Activated CD4-positive, alpha-beta memory T cell treated with anti-CD3 and anti-CD28 coated beads, Interleukin-2, amount 10 ng/mL, durations not matched to agents 7 days and 5 days (primary cell): ENCODE measurements at regions not wholly inside any gene's neighbourhood (a gene's known extent, or its start where the extent isn't known, plus 50 kb on each side); places are given as distances from the start of the nearest gene placed in this dataset.

Experiments
- CTCF ChIA-PET: fragments of 350-600 bp; sonication (Branson Sonifier 250); formaldehyde crosslinking; loops from one replicate; lab custom pipeline; 2021; ENCODE audit warnings: antibody characterized with exemption, inconsistent platforms; lab: Charles Lee
- POLR2A ChIA-PET: fragments of 350-600 bp; sonication (Branson Sonifier 250); formaldehyde crosslinking; loops from one replicate; lab custom pipeline; 2021; ENCODE audit warnings: antibody characterized with exemption; lab: Charles Lee
- DNase-seq: peaks from one replicate; pipeline ENCODE4 v3.0.0-alpha.2; 2020
- H3K27ac Mint-ChIP-seq: one replicate; pipeline ENCODE4 v1.8.0; 2021; ENCODE audit warnings: mild to moderate bottlenecking, mixed read lengths
- H3K27me3 Mint-ChIP-seq: one replicate; pipeline ENCODE4 v1.8.0; 2021; ENCODE audit warnings: mixed read lengths
- H3K36me3 Mint-ChIP-seq: one replicate; pipeline ENCODE4 v1.8.0; 2021; ENCODE audit warnings: low read depth, mixed read lengths
- H3K4me1 Mint-ChIP-seq: one replicate; pipeline ENCODE4 v1.8.0; 2021; ENCODE audit warnings: mixed read lengths
- H3K4me3 Mint-ChIP-seq: one replicate; pipeline ENCODE4 v1.8.0; 2021; ENCODE audit warnings: mild to moderate bottlenecking, mixed read lengths
- H3K9me3 Mint-ChIP-seq: one replicate; pipeline ENCODE4 v1.8.0; 2021; ENCODE audit warnings: mixed read lengths

- Mint-ChIP-seq H3K4me3 (no peak overlapping the region), H3K27ac (no peak overlapping the region), H3K9me3 (peaks cover 11% of the 10 kb centered on the region), H3K27me3 (no peaks in the 10 kb centered on the region), H3K4me1 (no peaks in the 10 kb centered on the region), H3K36me3 (no peaks in the 10 kb centered on the region)
- CTCF ChIA-PET: no interaction called here
- POLR2A ChIA-PET: no interaction called here
- DNase-seq: no peak
Measured at GRCh38 chr20:60948224-60948623, 303.8 kb upstream of the CDH4 start.

GRCh38 chr20:60950561-60950960 lies 301.5 kb upstream of the CDH4 start:
- Mint-ChIP-seq H3K4me3 (no peak overlapping the region), H3K4me1 (no peaks in the 10 kb centered on the region), H3K9me3 (peaks cover 11% of the 10 kb centered on the region), H3K27me3 (no peaks in the 10 kb centered on the region), H3K36me3 (no peaks in the 10 kb centered on the region), H3K27ac (no peak overlapping the region)
- DNase-seq: no peak
- CTCF ChIA-PET: no interaction called here
- POLR2A ChIA-PET: no interaction called here

- CTCF ChIA-PET: no interaction called here
- Mint-ChIP-seq H3K9me3 (peaks cover 11% of the 10 kb centered on the region), H3K36me3 (no peaks in the 10 kb centered on the region), H3K4me1 (no peaks in the 10 kb centered on the region), H3K27ac (no peak overlapping the region), H3K4me3 (no peak overlapping the region), H3K27me3 (no peaks in the 10 kb centered on the region)
- POLR2A ChIA-PET: no interaction called here
- no peak for DNase-seq
Measured at GRCh38 chr20:60950974-60951373, 301.1 kb upstream of the CDH4 start.

- no peak for DNase-seq
- CTCF ChIA-PET: no interaction called here
Measured at GRCh38 chr20:60952861-60953260, 299.2 kb upstream of the CDH4 start.

GRCh38 chr20:60953321-60953720 lies 298.7 kb upstream of the CDH4 start:
- ChIA-PET POLR2A (no interaction called here), CTCF (no interaction called here)
- Mint-ChIP-seq H3K4me3 (no peak overlapping the region), H3K27me3 (no peaks in the 10 kb centered on the region), H3K36me3 (no peaks in the 10 kb centered on the region), H3K4me1 (no peaks in the 10 kb centered on the region), H3K27ac (no peak overlapping the region), H3K9me3 (peaks cover 7% of the 10 kb centered on the region)
- no peak for DNase-seq

More at GRCh38 chr20:60952861-60953260, 299.2 kb upstream of the CDH4 start:
- H3K4me3 Mint-ChIP-seq: no peak overlapping the region
- H3K27me3 Mint-ChIP-seq: no peaks in the 10 kb centered on the region
- H3K36me3 Mint-ChIP-seq: no peaks in the 10 kb centered on the region
- no peaks in the 10 kb centered on the region for H3K4me1 Mint-ChIP-seq
- H3K27ac Mint-ChIP-seq: no peak overlapping the region
- POLR2A ChIA-PET: no interaction called here
- peaks cover 7% of the 10 kb centered on the region for H3K9me3 Mint-ChIP-seq

GRCh38 chr20:60955706-60956105 lies 296.4 kb upstream of the CDH4 start:
- no peak for DNase-seq
- no peaks in the 10 kb centered on the region for H3K4me1 Mint-ChIP-seq
- H3K36me3 Mint-ChIP-seq: no peaks in the 10 kb centered on the region
- H3K4me3 Mint-ChIP-seq: no peak overlapping the region
- ChIA-PET CTCF (no interaction called here), POLR2A (no interaction called here)
- H3K9me3 Mint-ChIP-seq: no peaks in the 10 kb centered on the region
- H3K27ac Mint-ChIP-seq: no peak overlapping the region
- H3K27me3 Mint-ChIP-seq: no peaks in the 10 kb centered on the region

- ChIA-PET POLR2A (no interaction called here), CTCF (no interaction called here)
- no peak for DNase-seq
- H3K9me3 Mint-ChIP-seq: no peaks in the 10 kb centered on the region
- H3K4me3 Mint-ChIP-seq: no peak overlapping the region
- H3K4me1 Mint-ChIP-seq: no peaks in the 10 kb centered on the region
- no peak overlapping the region for H3K27ac Mint-ChIP-seq
- H3K27me3 Mint-ChIP-seq: no peaks in the 10 kb centered on the region
- H3K36me3 Mint-ChIP-seq: no peaks in the 10 kb centered on the region
Measured at GRCh38 chr20:60956194-60956593, 295.9 kb upstream of the CDH4 start.

GRCh38 chr20:60957621-60958020 lies 294.4 kb upstream of the CDH4 start:
- ChIA-PET CTCF (no interaction called here), POLR2A (no interaction called here)
- H3K36me3 Mint-ChIP-seq: no peaks in the 10 kb centered on the region

GRCh38 chr20:60959971-60960370 lies 292.1 kb upstream of the CDH4 start:
- H3K4me1 Mint-ChIP-seq: no peaks in the 10 kb centered on the region
- H3K36me3 Mint-ChIP-seq: no peaks in the 10 kb centered on the region
- H3K4me3 Mint-ChIP-seq: no peak overlapping the region
- no peak for DNase-seq
- H3K27ac Mint-ChIP-seq: no peak overlapping the region
- no peaks in the 10 kb centered on the region for H3K9me3 Mint-ChIP-seq
- CTCF ChIA-PET: no interaction called here
- no peaks in the 10 kb centered on the region for H3K27me3 Mint-ChIP-seq
- POLR2A ChIA-PET: no interaction called here

More at GRCh38 chr20:60957621-60958020, 294.4 kb upstream of the CDH4 start:
- Mint-ChIP-seq H3K9me3 (no peaks in the 10 kb centered on the region), H3K4me1 (no peaks in the 10 kb centered on the region), H3K27me3 (no peaks in the 10 kb centered on the region), H3K27ac (no peak overlapping the region), H3K4me3 (no peak overlapping the region)
- no peak for DNase-seq

- no peak for DNase-seq
- Mint-ChIP-seq H3K27ac (no peak overlapping the region), H3K9me3 (no peaks in the 10 kb centered on the region), H3K36me3 (no peaks in the 10 kb centered on the region), H3K27me3 (no peaks in the 10 kb centered on the region), H3K4me1 (no peaks in the 10 kb centered on the region), H3K4me3 (no peak overlapping the region)
- POLR2A ChIA-PET: no interaction called here
- CTCF ChIA-PET: no interaction called here
Measured at GRCh38 chr20:60960500-60960899, 291.6 kb upstream of the CDH4 start.

GRCh38 chr20:60961551-60961950 lies 290.5 kb upstream of the CDH4 start:
- peaks cover 2% of the 10 kb centered on the region for H3K9me3 Mint-ChIP-seq
- no peak overlapping the region for H3K27ac Mint-ChIP-seq
- H3K4me1 Mint-ChIP-seq: no peaks in the 10 kb centered on the region

GRCh38 chr20:60962367-60963045 lies 289.6 kb upstream of the CDH4 start:
- no peaks in the 10 kb centered on the region for H3K27me3 Mint-ChIP-seq
- POLR2A ChIA-PET: no interaction called here
- H3K36me3 Mint-ChIP-seq: no peaks in the 10 kb centered on the region
- no peaks in the 10 kb centered on the region for H3K4me1 Mint-ChIP-seq
- H3K4me3 Mint-ChIP-seq: no peak overlapping the region
- no peak for DNase-seq
- H3K9me3 Mint-ChIP-seq: peaks cover 2% of the 10 kb centered on the region
- no peak overlapping the region for H3K27ac Mint-ChIP-seq
- CTCF ChIA-PET: no interaction called here

More at GRCh38 chr20:60961551-60961950, 290.5 kb upstream of the CDH4 start:
- Mint-ChIP-seq H3K27me3 (no peaks in the 10 kb centered on the region), H3K36me3 (no peaks in the 10 kb centered on the region), H3K4me3 (no peak overlapping the region)
- DNase-seq: no peak
- ChIA-PET POLR2A (no interaction called here), CTCF (no interaction called here)

GRCh38 chr20:60963146-60963545 lies 288.9 kb upstream of the CDH4 start:
- no peak for DNase-seq
- Mint-ChIP-seq H3K27ac (no peak overlapping the region), H3K4me1 (no peaks in the 10 kb centered on the region), H3K9me3 (peaks cover 2% of the 10 kb centered on the region), H3K27me3 (no peaks in the 10 kb centered on the region), H3K36me3 (no peaks in the 10 kb centered on the region), H3K4me3 (no peak overlapping the region)
- ChIA-PET CTCF (no interaction called here), POLR2A (no interaction called here)

GRCh38 chr20:60964911-60965310 lies 287.1 kb upstream of the CDH4 start:
- Mint-ChIP-seq H3K36me3 (no peaks in the 10 kb centered on the region), H3K27ac (no peak overlapping the region), H3K4me1 (no peaks in the 10 kb centered on the region), H3K27me3 (no peaks in the 10 kb centered on the region), H3K4me3 (no peak overlapping the region), H3K9me3 (peaks cover 2% of the 10 kb centered on the region)
- CTCF ChIA-PET: no interaction called here
- no peak for DNase-seq
- POLR2A ChIA-PET: no interaction called here
